ENCODE measurements at regions not wholly inside any gene's neighbourhood (a gene's known extent, or its start where the extent isn't known, plus 50 kb on each side); places are given as distances from the start of the nearest gene placed in this dataset.

GRCh38 chr13:65035302-65035701, 2194.8 kb downstream of the PCDH9 start:
- DNase-seq (ENCODE audit: low spot score): no peak

GRCh38 chr13:65034266-65034665, 2195.9 kb downstream of the PCDH9 start:
- DNase-seq (ENCODE audit: low spot score): no peak

GRCh38 chr13:65032825-65033224, 2197.3 kb downstream of the PCDH9 start:
- DNase-seq (ENCODE audit: low spot score): no peak

- DNase-seq (ENCODE audit: low spot score): no peak
Observed at GRCh38 chr13:65028101-65028500, 2202.0 kb downstream of the PCDH9 start.

GRCh38 chr13:65026505-65026904, 2203.6 kb downstream of the PCDH9 start:
- no peak for DNase-seq (ENCODE audit: low spot score)

- DNase-seq (ENCODE audit: low spot score): no peak
Observed at GRCh38 chr13:65011378-65011777, 2218.8 kb downstream of the PCDH9 start.

GRCh38 chr13:64997438-64997837, 2232.7 kb downstream of the PCDH9 start:
- DNase-seq (ENCODE audit: low spot score): no peak

- no peak for DNase-seq (ENCODE audit: low spot score)
Observed at GRCh38 chr13:64993514-64994164, 2236.5 kb downstream of the PCDH9 start.

GRCh38 chr13:64992314-64992713, 2237.8 kb downstream of the PCDH9 start:
- DNase-seq (ENCODE audit: low spot score): no peak

GRCh38 chr13:64985075-64985474, 2245.1 kb downstream of the PCDH9 start:
- no peak for DNase-seq (ENCODE audit: low spot score)

GRCh38 chr13:64962404-64962803, 2267.7 kb downstream of the PCDH9 start:
- DNase-seq (ENCODE audit: low spot score): peak; percentile 5

- DNase-seq (ENCODE audit: low spot score): no peak
Observed at GRCh38 chr13:64959276-64959675, 2270.9 kb downstream of the PCDH9 start.

- no peak for DNase-seq (ENCODE audit: low spot score)
Observed at GRCh38 chr13:64958106-64958505, 2272.0 kb downstream of the PCDH9 start.

GRCh38 chr13:64938660-64939059, 2291.5 kb downstream of the PCDH9 start:
- DNase-seq (ENCODE audit: low spot score): no peak

GRCh38 chr13:64937302-64937701, 2292.8 kb downstream of the PCDH9 start:
- DNase-seq (ENCODE audit: low spot score): no peak

GRCh38 chr13:64936879-64937278, 2293.3 kb downstream of the PCDH9 start:
- no peak for DNase-seq (ENCODE audit: low spot score)

- DNase-seq (ENCODE audit: low spot score): no peak
Observed at GRCh38 chr13:64935441-64935840, 2294.7 kb downstream of the PCDH9 start.

GRCh38 chr13:64934569-64935362, 2295.4 kb downstream of the PCDH9 start:
- no peak for DNase-seq (ENCODE audit: low spot score)

GRCh38 chr13:64930636-64931035, 2299.5 kb downstream of the PCDH9 start:
- DNase-seq (ENCODE audit: low spot score): no peak

- DNase-seq (ENCODE audit: low spot score): no peak
Observed at GRCh38 chr13:64928696-64929499, 2301.2 kb downstream of the PCDH9 start.

- DNase-seq (ENCODE audit: low spot score): no peak
Observed at GRCh38 chr13:64925727-64926126, 2304.4 kb downstream of the PCDH9 start.

GRCh38 chr13:64925284-64925683, 2304.9 kb downstream of the PCDH9 start:
- no peak for DNase-seq (ENCODE audit: low spot score)

- DNase-seq (ENCODE audit: low spot score): no peak
Observed at GRCh38 chr13:64924401-64924800, 2305.7 kb downstream of the PCDH9 start.
